Spleen (tissue), 7 donors: ENCODE measurements at regions not wholly inside any gene's neighbourhood (a gene's known extent, or its start where the extent isn't known, plus 50 kb on each side); places are given as distances from the start of the nearest gene placed in this dataset.

Experiments
- CTCF ChIP-seq, 11 experiments: fragments of 200-600 bp in 7 of 11; fragments of 450-650 bp in 4 of 11; sonication (generic) in 4 of 11; IDR thresholded peaks in 8 of 11; conservative IDR thresholded peaks in 3 of 11; 1 replicate in 7 of 11; 2 replicates in 4 of 11; pipeline versions ENCODE4 v1.4.0 to v1.8.0; 2016 to 2021; ENCODE audit warnings: antibody characterized with exemption in 11 of 11, inconsistent platforms in 4 of 11, mild to moderate bottlenecking in 1 of 11
- POLR2AphosphoS5 ChIP-seq, 3 donors: sonication (generic); formaldehyde crosslinking; IDR thresholded peaks; one replicate each; pipeline ENCODE4 v1.5.1; 2017; ENCODE audit warnings: antibody characterized with exemption in 3 of 3
- donor health status: DM: no; HTN: no; CAD: no; lungs with moderate emphysema.
- donor health status: DM: no; HTN: no; CAD: no.
- donor health status: DM: no; HTN: no; CAD: no.

GRCh38 chr5:106386287-106386686 is 1284.5 kb downstream of the EFNA5 start:
- TF ChIP-seq POLR2AphosphoS5 (IDR thresholded peaks at IDR 0.05) (no peak), CTCF (IDR thresholded peaks at IDR 0.05 in 8 of 11, conservative IDR thresholded peaks at IDR 0.05 in 3 of 11) (no peak)
